Fibroblast of lung (primary cell): ENCODE measurements at regions not wholly inside any gene's neighbourhood (a gene's known extent, or its start where the extent isn't known, plus 50 kb on each side); places are given as distances from the start of the nearest gene placed in this dataset.

Experiments
- DNase-seq, 2 donors: peaks; one replicate each; pipeline versions ENCODE4 v3.0.0 to v3.0.0-alpha.2; 2010; ENCODE audit warnings: low read depth in 2 of 2
- H2AFZ ChIP-seq: 2 replicates; pipeline ENCODE4 v1.5.1; 2012; ENCODE audit warnings: low read length, control low read depth, inconsistent platforms
- H3K27ac ChIP-seq: 2 replicates; pipeline ENCODE4 v1.5.1; 2011; ENCODE audit warnings: low read length, control low read depth; ENCODE audit not compliant: insufficient read depth
- H3K27me3 ChIP-seq: 2 replicates; pipeline ENCODE4 v1.5.1; 2011; ENCODE audit warnings: mild to moderate bottlenecking, low read length; ENCODE audit not compliant: control insufficient read depth, insufficient read depth
- H3K36me3 ChIP-seq: 2 replicates; pipeline ENCODE4 v1.5.1; 2011; ENCODE audit warnings: low read length; ENCODE audit not compliant: control insufficient read depth, insufficient read depth
- H3K4me1 ChIP-seq: 2 replicates; pipeline ENCODE4 v1.5.1; 2011; ENCODE audit warnings: low read length; ENCODE audit not compliant: control insufficient read depth, insufficient read depth; ENCODE audit errors: extremely low read depth
- H3K4me2 ChIP-seq: 2 replicates; pipeline ENCODE4 v1.5.1; 2011; ENCODE audit warnings: low read length, control low read depth; ENCODE audit not compliant: insufficient read depth; ENCODE audit errors: extremely low read depth
- H3K4me3 ChIP-seq, 4 experiments: fragments of 200-600 bp in 1 of 4; sonication (generic) in 1 of 4; replicated peaks in 1 of 4; 2 replicates each; pipeline ENCODE4 v1.5.1; 2011 to 2016; ENCODE audit warnings: low read length in 4 of 4, low read depth in 3 of 4, mild to moderate bottlenecking in 3 of 4, control low read depth in 2 of 4, inconsistent platforms in 1 of 4, mixed read lengths in 1 of 4; ENCODE audit not compliant: insufficient read depth in 1 of 4; ENCODE audit errors: control extremely low read depth in 1 of 4
- H3K79me2 ChIP-seq: 2 replicates; pipeline ENCODE4 v1.5.1; 2012; ENCODE audit warnings: mild to moderate bottlenecking, low read length, inconsistent platforms; ENCODE audit not compliant: control insufficient read depth, insufficient read depth
- H3K9ac ChIP-seq: 2 replicates; pipeline ENCODE4 v1.5.1; 2011; ENCODE audit warnings: mild to moderate bottlenecking, low read length, control low read depth; ENCODE audit not compliant: insufficient read depth
- H3K9me3 ChIP-seq: 2 replicates; pipeline ENCODE4 v1.5.1; 2012; ENCODE audit warnings: low read depth, low read length; ENCODE audit not compliant: control insufficient read depth, insufficient read depth
- H4K20me1 ChIP-seq: 2 replicates; pipeline ENCODE4 v1.5.1; 2011; ENCODE audit warnings: low read length; ENCODE audit not compliant: control insufficient read depth, insufficient read depth; ENCODE audit errors: extremely low read depth
- EZH2 ChIP-seq: IDR thresholded peaks from 2 replicates; pipeline ENCODE4 v1.5.1; 2012; ENCODE audit warnings: low read length, control low read depth, mild to moderate bottlenecking; ENCODE audit errors: missing control alignments
- TF ChIP-seq, protein P1 (sequence below), 2 donors: IDR thresholded peaks in 1 of 2; conservative IDR thresholded peaks in 1 of 2; 1 replicate in 1 of 2; 2 replicates in 1 of 2; pipeline ENCODE4 v1.5.1; 2011 to 2012; ENCODE audit warnings: low read length in 2 of 2, control low read depth in 1 of 2, inconsistent platforms in 1 of 2, low read depth in 1 of 2, mild to moderate bottlenecking in 1 of 2

DNA sequence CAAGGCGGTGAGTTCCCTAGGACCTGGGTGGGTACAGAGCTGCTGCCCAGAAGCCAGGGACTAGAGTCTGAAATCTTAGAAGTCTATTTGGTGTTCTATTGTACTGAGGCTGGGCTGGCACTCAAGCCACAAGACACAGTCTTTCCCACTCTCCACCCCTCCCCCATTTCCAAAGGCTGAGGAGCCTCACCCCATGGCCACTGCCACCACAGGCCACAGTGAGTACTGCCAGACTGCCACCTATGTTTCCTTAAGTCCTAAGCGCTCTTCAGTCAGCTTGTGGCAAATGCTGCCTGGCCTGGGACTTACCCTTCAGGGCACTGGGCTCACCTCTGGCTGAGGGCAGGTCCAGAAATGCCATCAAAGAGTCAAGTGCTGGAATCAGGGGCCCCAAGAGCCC is 469.3 kb downstream of the HAO1 start:
- Histone ChIP-seq H4K20me1 (no peaks in the 10 kb centered on the region), H3K4me3 (no peak overlapping the region), H3K27ac (no peak overlapping the region), H3K4me1 (no peaks in the 10 kb centered on the region), H2AFZ (no peak overlapping the region), H3K9ac (no peak overlapping the region), H3K4me2 (no peak overlapping the region), H3K27me3 (no peaks in the 10 kb centered on the region), H3K36me3 (no peaks in the 10 kb centered on the region), H3K9me3 (no peaks in the 10 kb centered on the region), H3K79me2 (no peaks in the 10 kb centered on the region)
- no peak for DNase-seq
- no peak for TF ChIP-seq EZH2
- TF ChIP-seq, protein P1, sequence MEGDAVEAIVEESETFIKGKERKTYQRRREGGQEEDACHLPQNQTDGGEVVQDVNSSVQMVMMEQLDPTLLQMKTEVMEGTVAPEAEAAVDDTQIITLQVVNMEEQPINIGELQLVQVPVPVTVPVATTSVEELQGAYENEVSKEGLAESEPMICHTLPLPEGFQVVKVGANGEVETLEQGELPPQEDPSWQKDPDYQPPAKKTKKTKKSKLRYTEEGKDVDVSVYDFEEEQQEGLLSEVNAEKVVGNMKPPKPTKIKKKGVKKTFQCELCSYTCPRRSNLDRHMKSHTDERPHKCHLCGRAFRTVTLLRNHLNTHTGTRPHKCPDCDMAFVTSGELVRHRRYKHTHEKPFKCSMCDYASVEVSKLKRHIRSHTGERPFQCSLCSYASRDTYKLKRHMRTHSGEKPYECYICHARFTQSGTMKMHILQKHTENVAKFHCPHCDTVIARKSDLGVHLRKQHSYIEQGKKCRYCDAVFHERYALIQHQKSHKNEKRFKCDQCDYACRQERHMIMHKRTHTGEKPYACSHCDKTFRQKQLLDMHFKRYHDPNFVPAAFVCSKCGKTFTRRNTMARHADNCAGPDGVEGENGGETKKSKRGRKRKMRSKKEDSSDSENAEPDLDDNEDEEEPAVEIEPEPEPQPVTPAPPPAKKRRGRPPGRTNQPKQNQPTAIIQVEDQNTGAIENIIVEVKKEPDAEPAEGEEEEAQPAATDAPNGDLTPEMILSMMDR (conservative IDR thresholded peaks at IDR 0.05 in 1 of 2, IDR thresholded peaks at IDR 0.05 in 1 of 2; ENCODE audit: low read depth in 1 of 2, low read length in 2 of 2): no peak

DNA sequence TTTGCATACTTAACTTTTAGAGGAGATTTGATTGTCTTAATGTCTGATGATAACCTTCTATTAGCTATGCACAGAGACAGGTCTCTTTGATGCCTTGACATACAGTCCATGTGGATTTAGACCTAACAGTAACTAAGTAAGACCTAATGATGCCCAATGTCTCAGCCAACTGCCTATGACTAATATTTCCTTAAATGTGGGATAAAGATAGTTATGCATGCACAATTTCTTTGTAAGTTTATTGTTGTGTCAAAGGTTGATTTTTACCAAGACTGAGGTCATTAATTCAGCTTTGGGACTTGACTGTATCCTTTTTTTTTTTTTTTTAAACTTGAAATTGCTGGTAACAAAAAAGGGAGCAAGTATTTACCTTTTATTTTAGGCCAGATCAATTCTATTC is 450.0 kb downstream of the HAO1 start:
- no peaks in the 10 kb centered on the region for H3K27me3 ChIP-seq
- H4K20me1 ChIP-seq: no peaks in the 10 kb centered on the region
- TF ChIP-seq, protein P1 (conservative IDR thresholded peaks at IDR 0.05 in 1 of 2, IDR thresholded peaks at IDR 0.05 in 1 of 2; ENCODE audit: low read depth in 1 of 2, low read length in 2 of 2): no peak
- no peak for TF ChIP-seq EZH2
- no peaks in the 10 kb centered on the region for H3K4me1 ChIP-seq
- no peak overlapping the region for H3K9ac ChIP-seq
- no peak overlapping the region for H3K4me2 ChIP-seq
- DNase-seq: peak in 1 of 2 donors; percentile 16
- H3K79me2 ChIP-seq: no peaks in the 10 kb centered on the region
- H3K27ac ChIP-seq: no peak overlapping the region
- H3K4me3 ChIP-seq: no peak overlapping the region
- H3K36me3 ChIP-seq: no peaks in the 10 kb centered on the region
- no peak overlapping the region for H2AFZ ChIP-seq
- no peaks in the 10 kb centered on the region for H3K9me3 ChIP-seq

DNA sequence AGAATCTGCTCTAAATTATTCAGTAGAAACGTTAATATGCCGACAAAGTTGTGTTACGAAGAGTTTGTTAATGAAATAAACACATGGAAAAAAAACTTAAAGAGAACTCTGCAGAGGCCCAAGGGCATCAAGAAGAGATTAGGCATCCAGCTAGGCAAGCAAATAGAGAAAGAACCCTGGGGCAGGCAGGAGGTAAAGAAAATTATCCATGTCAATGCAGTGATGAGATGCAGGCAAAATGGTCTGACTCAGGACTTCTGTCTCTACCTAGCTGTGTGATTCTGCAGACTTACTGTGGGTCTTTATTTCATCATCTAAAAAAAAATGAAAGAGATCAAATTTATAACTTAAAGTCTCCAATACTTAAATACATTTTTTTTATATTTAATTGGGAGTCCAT is 448.0 kb downstream of the HAO1 start:
- Histone ChIP-seq H3K9me3 (no peaks in the 10 kb centered on the region), H3K27ac (no peak overlapping the region), H3K4me1 (no peaks in the 10 kb centered on the region), H3K79me2 (no peaks in the 10 kb centered on the region), H2AFZ (no peak overlapping the region), H3K4me3 (no peak overlapping the region), H3K9ac (no peak overlapping the region), H3K36me3 (no peaks in the 10 kb centered on the region), H4K20me1 (no peaks in the 10 kb centered on the region), H3K4me2 (no peak overlapping the region), H3K27me3 (no peaks in the 10 kb centered on the region)
- no peak for DNase-seq
- TF ChIP-seq EZH2: no peak
- TF ChIP-seq, protein P1 (conservative IDR thresholded peaks at IDR 0.05 in 1 of 2, IDR thresholded peaks at IDR 0.05 in 1 of 2; ENCODE audit: low read depth in 1 of 2, low read length in 2 of 2): no peak
